NCI-H146 treated with DMSO at 0.1 percent for 48 hours (cell line): ENCODE measurements at regions not wholly inside any gene's neighbourhood (a gene's known extent, or its start where the extent isn't known, plus 50 kb on each side); places are given as distances from the start of the nearest gene placed in this dataset.
"Not testable (repeated sequence)": the region's sequence is repeated elsewhere in the genome, so short reads cannot be mapped to it uniquely, and the experiment has no call there.

ENCODE experiments used
- DNase-seq: peaks from one replicate; lab custom pipeline; 2025; ENCODE audit not compliant: unreplicated experiment; lab: John Stamatoyannopoulos, UW

DNA sequence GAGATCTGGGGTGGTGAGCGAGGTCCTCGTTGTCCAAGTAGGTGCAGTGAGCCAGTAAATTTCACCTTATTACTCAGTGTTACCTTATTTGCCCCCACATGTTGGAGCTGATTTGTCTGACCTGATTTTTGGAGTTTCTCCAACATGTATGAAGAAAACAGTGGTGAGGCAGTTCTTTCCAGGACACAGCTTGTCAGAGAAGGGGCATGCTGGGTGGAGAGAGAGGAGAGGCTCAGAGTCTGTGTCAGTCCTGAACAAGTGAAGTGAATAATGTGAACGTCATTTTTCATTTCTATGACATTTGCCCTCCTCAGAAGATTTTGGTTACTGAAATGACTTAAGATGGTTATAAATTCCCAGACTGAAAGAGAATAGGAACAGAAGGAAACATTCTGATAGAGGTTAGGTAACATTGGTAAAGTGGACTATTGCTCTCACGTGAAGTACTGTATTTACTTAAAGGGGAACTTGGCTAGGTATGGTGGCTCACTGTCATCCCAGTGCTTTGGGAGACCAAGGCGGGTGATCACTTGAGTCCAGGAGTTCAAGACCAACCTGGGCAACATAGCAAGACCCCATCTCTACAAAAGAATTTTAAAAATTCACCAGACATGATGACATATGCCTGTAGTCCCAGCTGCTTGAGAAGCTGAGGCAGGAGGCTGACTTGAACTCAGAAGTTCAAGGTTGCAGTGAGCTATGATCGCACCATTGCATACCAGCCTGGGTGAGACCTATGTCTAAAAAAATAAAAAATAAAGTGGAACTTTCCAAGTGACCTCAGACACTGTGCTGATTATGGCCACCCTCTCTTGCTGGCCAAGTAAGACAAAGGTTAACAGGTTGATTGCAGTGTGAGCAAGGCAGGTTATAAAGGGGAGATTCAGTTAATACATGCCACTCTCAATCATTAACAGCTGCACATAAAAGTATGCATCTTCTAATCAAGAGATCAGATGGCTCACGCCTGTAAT is 184.3 kb downstream of the EDN1 start:
- no peak for DNase-seq

GRCh38 chr6:12476484-12476883 is 186.3 kb downstream of the EDN1 start:
- DNase-seq = no peak

GRCh38 chr6:12477616-12478015 is 187.5 kb downstream of the EDN1 start:
- DNase-seq = no peak

- no peak for DNase-seq
These were observed 188.8 kb downstream of the EDN1 start for GRCh38 chr6:12478921-12479320.

- no peak for DNase-seq
These were observed 189.3 kb downstream of the EDN1 start for GRCh38 chr6:12479451-12479850.

DNA sequence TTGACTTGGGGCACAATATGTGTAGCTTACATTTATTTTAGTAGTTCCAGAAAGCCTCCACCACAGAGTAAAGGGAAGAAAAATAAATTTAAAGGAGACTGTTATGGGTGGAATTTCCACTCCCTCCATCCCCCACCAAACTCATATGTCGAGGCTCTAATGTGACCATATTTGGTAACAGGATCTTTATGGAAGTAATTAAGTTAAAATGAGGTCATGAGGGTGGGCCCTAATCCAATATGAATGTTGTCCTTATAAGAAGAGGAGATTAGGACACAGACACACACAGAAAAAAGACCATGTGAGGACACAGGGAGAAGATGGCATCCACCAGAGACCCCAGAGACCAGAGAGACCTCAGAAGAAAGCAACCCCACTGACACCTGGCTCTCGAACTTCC is 189.7 kb downstream of the EDN1 start:
- DNase-seq = no peak

- no peak for DNase-seq
These were observed 190.2 kb downstream of the EDN1 start for GRCh38 chr6:12480379-12480778.

GRCh38 chr6:12481292-12481691 is 191.1 kb downstream of the EDN1 start:
- no peak for DNase-seq

DNA sequence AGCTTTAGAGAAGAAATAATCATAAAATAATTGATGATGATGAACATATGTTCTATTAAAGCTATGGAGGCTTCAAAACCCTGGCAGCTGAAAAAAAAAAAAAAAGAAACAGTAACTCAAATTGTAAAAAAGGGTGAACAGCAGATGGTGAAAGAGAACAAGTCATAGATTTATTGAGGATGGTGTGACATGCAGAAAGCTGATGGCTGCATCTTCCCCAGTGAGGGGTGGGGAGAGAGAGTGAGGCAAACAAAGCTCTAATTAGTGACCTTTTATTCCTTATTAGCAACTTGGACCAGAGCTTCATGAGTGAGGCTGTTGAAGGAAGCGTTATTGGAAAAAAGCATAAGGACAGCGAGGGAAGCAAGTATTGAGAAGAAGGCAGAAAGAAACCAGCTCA is 191.7 kb downstream of the EDN1 start:
- no peak for DNase-seq

GRCh38 chr6:12482386-12483375 is 192.5 kb downstream of the EDN1 start:
- no peak for DNase-seq

DNA sequence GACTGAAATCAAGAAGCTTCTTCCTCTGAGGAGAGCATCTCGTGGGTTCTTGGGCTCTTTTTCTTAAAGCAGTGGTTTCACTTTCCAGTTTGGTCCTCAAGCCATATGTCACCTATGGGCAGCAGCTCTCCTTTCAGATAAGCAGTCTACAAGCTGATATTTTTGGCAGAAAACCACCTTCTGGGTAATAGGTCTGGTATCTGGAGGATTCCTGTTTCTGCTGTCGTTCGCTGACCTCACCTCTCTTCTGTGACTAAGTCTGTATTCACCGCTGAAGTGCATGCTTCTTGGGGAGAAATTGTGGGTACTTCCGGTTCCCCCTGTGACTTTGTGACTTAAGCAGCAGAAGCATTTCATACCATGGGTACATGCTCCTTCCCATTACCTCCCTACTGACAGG is 193.6 kb downstream of the EDN1 start:
- no peak for DNase-seq

- DNase-seq = no peak
These were observed 194.4 kb downstream of the EDN1 start for GRCh38 chr6:12484519-12484918.

GRCh38 chr6:12485226-12485764 is 195.1 kb downstream of the EDN1 start:
- DNase-seq = no peak

DNA sequence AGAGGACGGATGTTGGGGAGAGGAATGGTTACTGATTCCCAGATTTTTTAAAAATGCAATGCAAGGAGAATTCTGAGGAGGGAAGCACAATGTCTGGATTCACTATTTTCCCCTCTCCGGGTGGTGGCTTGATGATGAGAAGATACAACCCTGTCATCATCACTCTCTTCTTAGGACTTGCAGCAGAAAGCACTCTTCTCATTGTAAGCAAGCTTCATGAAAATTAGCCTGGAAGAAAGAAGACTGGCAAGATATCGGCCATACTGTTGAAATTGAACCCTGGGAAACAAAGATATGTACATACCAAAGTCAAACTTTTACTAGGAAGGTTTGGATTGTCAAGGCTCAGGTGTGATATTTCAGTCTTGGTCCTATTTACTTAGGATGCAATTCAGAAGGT is 195.7 kb downstream of the EDN1 start:
- no peak for DNase-seq

- no peak for DNase-seq
These were observed 200.3 kb downstream of the EDN1 start for GRCh38 chr6:12490351-12490903.

DNA sequence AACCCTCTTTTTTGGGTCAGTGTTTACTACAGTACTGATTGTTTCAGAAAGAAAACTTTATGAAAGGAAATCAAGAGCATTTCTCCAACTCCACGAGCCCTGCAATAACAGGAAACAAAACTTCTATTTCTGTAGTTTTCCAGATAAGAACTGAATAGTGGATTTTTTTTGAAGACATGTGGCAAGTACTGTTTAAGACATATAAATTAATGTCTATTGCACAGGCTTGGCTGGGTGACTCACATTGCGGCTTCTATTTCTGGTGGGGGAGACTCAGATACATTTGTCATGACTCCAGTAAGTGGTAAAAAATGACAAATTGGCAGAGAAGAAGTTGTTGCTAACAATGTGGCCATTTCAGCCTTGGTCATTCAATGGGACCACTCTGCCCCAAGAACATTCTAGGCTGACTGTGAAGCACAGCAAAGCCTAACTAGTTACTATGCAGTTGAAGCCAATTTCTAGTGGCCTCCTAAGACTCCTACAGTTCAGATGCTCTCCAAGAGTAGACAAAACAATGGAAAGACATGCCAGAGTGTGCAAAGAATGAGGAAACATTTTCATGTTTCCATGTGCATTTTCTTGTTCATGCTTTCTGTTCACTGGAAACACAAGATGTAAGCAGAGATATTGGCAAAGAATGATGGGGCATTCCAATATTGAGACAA is 200.9 kb downstream of the EDN1 start:
- DNase-seq = no peak

- DNase-seq = not testable (repeated sequence)
These were observed 202.8 kb downstream of the EDN1 start for GRCh38 chr6:12492929-12493328.

DNA sequence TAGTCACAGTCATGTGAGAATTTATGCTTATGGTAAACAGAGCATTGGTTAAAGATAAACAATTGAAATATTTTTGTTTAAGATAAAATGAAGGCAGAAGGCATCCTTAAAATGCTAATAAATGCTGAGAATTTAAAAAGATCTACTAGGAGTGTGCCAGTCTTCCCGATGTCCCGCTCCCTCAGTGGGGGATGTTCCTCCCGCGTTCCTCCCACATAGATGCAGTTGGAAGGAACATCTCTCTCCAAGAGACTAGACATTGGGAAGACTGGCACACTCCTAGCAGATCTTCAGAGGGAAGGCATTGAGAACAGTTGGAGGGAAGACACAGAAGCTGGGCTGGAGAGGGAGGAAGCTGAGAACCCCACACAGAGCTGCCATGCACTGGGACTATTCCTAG is 203.3 kb downstream of the EDN1 start:
- DNase-seq = no peak

DNA sequence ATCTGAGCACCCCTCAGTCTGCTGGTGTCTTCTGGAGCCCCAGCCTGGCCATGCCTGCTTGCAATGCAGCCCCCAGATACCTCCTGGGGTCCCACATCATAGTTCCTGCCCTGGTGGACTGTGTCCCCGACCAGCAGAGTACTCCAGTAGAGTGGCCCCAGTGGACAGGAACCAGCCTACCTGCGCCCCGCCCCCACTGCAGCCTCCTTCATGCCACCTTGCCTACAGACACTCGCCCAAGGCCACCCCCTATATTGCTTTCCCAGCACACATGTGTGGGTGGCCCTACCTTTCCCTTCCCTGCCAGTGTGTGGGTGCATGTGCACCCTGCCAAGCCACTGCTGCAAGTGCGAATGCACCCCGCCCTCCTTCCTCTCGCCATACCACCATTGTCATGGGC is 204.0 kb downstream of the EDN1 start:
- no peak for DNase-seq

GRCh38 chr6:12501990-12502389 is 211.8 kb downstream of the EDN1 start:
- no peak for DNase-seq
